HG03342 (cell line): ENCODE measurements at regions not wholly inside any gene's neighbourhood (a gene's known extent, or its start where the extent isn't known, plus 50 kb on each side); places are given as distances from the start of the nearest gene placed in this dataset.

ENCODE experiments used
- ATAC-seq: cut with Tn5 transposase; IDR thresholded peaks from one replicate; pipeline ENCODE4 v1.9.1; 2021; ENCODE audit warnings: mild to moderate bottlenecking, moderate library complexity; ENCODE audit not compliant: unreplicated experiment

GRCh38 chr9:120138955-120139354, 441.0 kb downstream of the CDK5RAP2 start:
- no peak for ATAC-seq

GRCh38 chr9:120137186-120137840, 442.7 kb downstream of the CDK5RAP2 start:
- no peak for ATAC-seq

- ATAC-seq, result no peak
These were observed 443.3 kb downstream of the CDK5RAP2 start for GRCh38 chr9:120136696-120137095.

- no peak for ATAC-seq
These were observed 462.9 kb downstream of the CDK5RAP2 start for GRCh38 chr9:120117081-120117480.

- ATAC-seq, result no peak
These were observed 469.4 kb downstream of the CDK5RAP2 start for GRCh38 chr9:120110520-120110919.

- no peak for ATAC-seq
These were observed 470.7 kb downstream of the CDK5RAP2 start for GRCh38 chr9:120109242-120109641.

GRCh38 chr9:120107138-120107537, 472.8 kb downstream of the CDK5RAP2 start:
- ATAC-seq, result no peak

GRCh38 chr9:120104771-120105170, 475.2 kb downstream of the CDK5RAP2 start:
- ATAC-seq, result no peak

- ATAC-seq, result no peak
These were observed 479.4 kb downstream of the CDK5RAP2 start for GRCh38 chr9:120100595-120100994.

- ATAC-seq, result no peak
These were observed 480.9 kb downstream of the CDK5RAP2 start for GRCh38 chr9:120099065-120099464.

- ATAC-seq, result no peak
These were observed 481.4 kb downstream of the CDK5RAP2 start for GRCh38 chr9:120098584-120098983.

- ATAC-seq, result no peak
These were observed 488.8 kb downstream of the CDK5RAP2 start for GRCh38 chr9:120091206-120091605.

GRCh38 chr9:120080849-120081248, 499.1 kb downstream of the CDK5RAP2 start:
- ATAC-seq, result no peak

GRCh38 chr9:120078112-120078511, 501.9 kb downstream of the CDK5RAP2 start:
- ATAC-seq, result no peak

- ATAC-seq, result no peak
These were observed 508.2 kb downstream of the CDK5RAP2 start for GRCh38 chr9:120071760-120072159.

- ATAC-seq, result no peak
These were observed 513.7 kb downstream of the CDK5RAP2 start for GRCh38 chr9:120066315-120066714.

- ATAC-seq, result no peak
These were observed 514.8 kb downstream of the CDK5RAP2 start for GRCh38 chr9:120065151-120065550.

- no peak for ATAC-seq
These were observed 535.0 kb downstream of the CDK5RAP2 start for GRCh38 chr9:120045011-120045410.

GRCh38 chr9:120043448-120043847, 536.5 kb downstream of the CDK5RAP2 start:
- ATAC-seq, result no peak

- no peak for ATAC-seq
These were observed 539.1 kb downstream of the CDK5RAP2 start for GRCh38 chr9:120040896-120041295.

GRCh38 chr9:120038342-120038741, 541.6 kb downstream of the CDK5RAP2 start:
- no peak for ATAC-seq

GRCh38 chr9:120032639-120033038, 547.3 kb downstream of the CDK5RAP2 start:
- ATAC-seq, result no peak

- no peak for ATAC-seq
These were observed 549.1 kb downstream of the CDK5RAP2 start for GRCh38 chr9:120030847-120031246.
